ENCODE measurements at regions not wholly inside any gene's neighbourhood (a gene's known extent, or its start where the extent isn't known, plus 50 kb on each side); places are given as distances from the start of the nearest gene placed in this dataset.

DNA sequence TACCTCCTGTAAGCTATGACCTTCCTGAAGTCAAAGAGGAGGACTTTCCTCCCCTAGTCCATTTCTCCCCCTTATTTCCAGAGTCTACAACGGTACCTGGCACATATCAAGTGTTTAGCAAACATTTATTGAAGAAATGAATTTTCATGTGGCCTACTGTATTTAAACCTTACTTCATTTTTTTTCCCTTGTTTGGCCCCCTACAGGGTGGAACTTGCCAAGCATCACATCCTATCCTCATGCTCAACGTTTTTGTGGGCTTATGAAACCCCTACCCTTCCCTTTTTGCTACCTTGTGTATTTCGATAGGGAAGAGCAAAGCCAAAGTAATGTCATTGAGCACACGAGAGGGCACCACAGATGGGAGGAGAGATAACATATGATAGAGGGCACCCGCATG is 1857.8 kb upstream of the WWC1 start:
- no peak for DNase-seq (ENCODE audit: low read depth)
- TF ChIP-seq, protein P1, sequence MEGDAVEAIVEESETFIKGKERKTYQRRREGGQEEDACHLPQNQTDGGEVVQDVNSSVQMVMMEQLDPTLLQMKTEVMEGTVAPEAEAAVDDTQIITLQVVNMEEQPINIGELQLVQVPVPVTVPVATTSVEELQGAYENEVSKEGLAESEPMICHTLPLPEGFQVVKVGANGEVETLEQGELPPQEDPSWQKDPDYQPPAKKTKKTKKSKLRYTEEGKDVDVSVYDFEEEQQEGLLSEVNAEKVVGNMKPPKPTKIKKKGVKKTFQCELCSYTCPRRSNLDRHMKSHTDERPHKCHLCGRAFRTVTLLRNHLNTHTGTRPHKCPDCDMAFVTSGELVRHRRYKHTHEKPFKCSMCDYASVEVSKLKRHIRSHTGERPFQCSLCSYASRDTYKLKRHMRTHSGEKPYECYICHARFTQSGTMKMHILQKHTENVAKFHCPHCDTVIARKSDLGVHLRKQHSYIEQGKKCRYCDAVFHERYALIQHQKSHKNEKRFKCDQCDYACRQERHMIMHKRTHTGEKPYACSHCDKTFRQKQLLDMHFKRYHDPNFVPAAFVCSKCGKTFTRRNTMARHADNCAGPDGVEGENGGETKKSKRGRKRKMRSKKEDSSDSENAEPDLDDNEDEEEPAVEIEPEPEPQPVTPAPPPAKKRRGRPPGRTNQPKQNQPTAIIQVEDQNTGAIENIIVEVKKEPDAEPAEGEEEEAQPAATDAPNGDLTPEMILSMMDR (IDR thresholded peaks at IDR 0.05; ENCODE audit: insufficient read depth, low read depth, low read length, missing control alignments): no peak
- no peak overlapping the region for H3K4me3 ChIP-seq (ENCODE audit: low read length)

DNA sequence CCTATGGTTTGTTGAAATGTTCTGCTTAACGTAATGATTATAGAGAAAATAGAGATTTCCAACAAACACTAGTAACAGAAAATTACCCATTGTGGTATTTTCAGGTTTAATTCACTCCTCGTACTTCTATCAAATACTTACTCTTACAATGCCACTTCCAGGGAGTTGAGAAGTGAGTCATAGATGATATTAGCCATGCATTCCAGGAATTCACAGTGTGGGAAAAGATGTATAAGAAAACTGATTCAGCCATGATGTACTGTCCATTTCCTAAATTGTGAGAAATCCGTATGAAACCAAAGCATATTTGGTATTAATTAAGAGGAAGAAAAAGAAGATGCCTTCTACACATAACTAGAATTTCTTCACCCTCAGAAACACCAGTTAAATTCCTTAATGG is 1854.6 kb upstream of the WWC1 start:
- TF ChIP-seq, protein P1 (IDR thresholded peaks at IDR 0.05; ENCODE audit: insufficient read depth, low read depth, low read length, missing control alignments): no peak

DNA sequence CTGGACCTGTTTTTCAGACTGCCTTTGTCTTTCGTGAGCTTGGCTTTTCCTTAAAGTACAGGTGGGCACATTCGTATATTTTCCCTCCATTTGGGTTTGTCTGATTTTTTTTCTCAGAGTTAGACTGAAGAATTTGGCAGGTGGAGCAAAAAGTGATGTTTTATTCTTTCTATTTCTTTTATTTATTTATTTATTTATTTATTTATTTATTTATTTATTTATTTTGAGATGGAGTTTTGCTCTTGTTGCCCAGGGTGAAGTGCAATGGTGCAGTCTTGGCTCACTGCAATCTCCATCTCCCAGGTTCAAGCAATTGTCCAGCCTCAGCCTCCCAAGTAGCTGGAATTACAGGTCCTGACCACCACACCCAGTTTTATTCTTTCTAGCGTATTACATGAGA is 1805.1 kb upstream of the WWC1 start:
- no peak overlapping the region for H3K4me3 ChIP-seq (ENCODE audit: low read length)
- DNase-seq (ENCODE audit: low read depth): no peak
- TF ChIP-seq, protein P1 (IDR thresholded peaks at IDR 0.05; ENCODE audit: insufficient read depth, low read depth, low read length, missing control alignments): no peak

More for the DNA sequence above, 1854.6 kb upstream of the WWC1 start:
- no peak overlapping the region for H3K4me3 ChIP-seq (ENCODE audit: low read length)
- peak; percentile 2 for DNase-seq (ENCODE audit: low read depth)

DNA sequence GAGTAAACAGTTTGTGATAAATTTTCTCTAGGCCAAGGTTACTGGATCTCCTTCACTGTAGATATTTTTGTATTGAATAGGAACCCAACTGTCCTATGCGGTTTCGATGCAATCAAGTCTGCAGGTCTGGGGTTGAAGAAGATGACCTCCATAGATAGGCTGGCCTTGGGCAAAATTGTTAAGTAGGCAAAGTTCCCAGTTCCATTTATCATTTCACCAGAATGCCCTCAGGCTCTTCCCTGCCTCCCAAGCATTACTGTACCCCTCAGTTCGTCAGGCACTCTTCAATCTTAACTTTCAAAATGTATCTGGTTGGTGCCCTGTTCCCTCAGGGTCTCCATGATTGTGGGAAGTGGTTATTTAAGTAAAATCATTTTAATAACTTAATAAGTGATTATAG is 1802.9 kb upstream of the WWC1 start:
- no peak overlapping the region for H3K4me3 ChIP-seq (ENCODE audit: low read length)
- TF ChIP-seq, protein P1 (IDR thresholded peaks at IDR 0.05; ENCODE audit: insufficient read depth, low read depth, low read length, missing control alignments): no peak
- DNase-seq (ENCODE audit: low read depth): no peak

DNA sequence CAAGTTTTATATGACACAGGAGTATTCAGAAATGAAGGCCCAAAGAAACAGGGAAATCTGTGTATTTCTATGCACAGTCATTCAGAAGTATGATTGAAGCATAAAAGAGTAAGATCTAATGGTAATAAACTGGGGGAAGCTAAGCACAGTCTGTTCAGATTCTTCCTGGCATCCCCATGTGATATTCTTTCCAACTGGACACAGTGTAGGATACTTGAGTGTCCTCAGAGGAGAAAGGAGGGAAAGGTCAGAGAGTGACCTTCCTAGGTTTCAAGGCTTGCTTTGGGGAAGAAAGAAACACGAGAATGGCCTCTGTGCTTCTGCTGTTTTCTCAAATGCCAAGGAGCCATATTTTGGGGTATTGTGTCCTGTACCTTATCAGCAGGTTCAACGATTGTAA is 1798.4 kb upstream of the WWC1 start:
- no peak overlapping the region for H3K4me3 ChIP-seq (ENCODE audit: low read length)
- DNase-seq (ENCODE audit: low read depth): no peak
- TF ChIP-seq, protein P1 (IDR thresholded peaks at IDR 0.05; ENCODE audit: insufficient read depth, low read depth, low read length, missing control alignments): no peak

DNA sequence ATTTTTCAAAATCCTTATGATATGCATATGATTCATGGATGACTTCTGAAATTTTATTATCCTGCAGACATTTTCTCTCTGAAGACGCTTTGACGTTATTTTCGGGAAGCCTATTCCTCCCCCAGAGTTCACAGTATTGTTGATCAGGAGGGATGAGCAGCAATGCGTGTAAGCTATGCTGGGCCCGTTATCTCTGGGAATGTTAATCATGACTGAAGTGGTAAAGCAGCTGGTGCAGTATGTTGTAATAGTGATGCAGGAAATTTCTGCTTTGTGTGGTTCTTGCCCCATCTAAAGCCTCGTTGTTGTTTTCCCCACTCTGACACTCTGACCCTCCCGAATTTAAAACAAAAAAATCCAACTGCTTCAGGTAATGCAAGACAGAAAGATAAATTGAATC is 1797.8 kb upstream of the WWC1 start:
- DNase-seq (ENCODE audit: low read depth): no peak
- no peak overlapping the region for H3K4me3 ChIP-seq (ENCODE audit: low read length)
- TF ChIP-seq, protein P1 (IDR thresholded peaks at IDR 0.05; ENCODE audit: insufficient read depth, low read depth, low read length, missing control alignments): no peak

DNA sequence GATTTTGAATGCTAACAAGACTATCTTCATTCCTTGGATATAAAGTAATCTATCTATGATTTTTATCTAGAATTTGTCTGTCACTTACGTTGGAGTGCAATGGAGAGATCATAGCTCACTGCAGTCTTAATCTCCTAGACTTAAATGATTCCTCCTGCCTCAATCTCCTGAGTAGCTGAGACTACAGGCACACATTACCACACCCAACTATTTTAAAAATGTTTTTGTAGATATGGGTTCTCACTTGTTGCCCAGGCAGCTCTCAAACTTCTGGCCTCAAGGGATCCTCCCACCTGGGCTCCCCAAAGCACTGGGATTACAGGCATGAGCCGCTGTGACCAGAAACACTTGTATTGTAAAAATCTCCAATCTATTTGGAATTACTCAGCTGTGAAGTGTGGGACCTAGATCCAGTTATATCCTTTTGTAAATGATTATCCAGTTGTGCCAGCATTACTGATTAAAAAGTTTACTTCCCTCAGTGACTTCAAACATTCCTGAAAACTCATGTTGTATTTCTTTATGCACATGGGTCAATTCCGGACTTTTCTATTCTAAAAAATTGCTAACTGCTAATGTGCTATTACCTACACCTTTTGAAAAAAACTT is 1793.8 kb upstream of the WWC1 start:
- TF ChIP-seq, protein P1 (IDR thresholded peaks at IDR 0.05; ENCODE audit: insufficient read depth, low read depth, low read length, missing control alignments): no peak
- H3K4me3 ChIP-seq (ENCODE audit: low read length): no peak overlapping the region
- DNase-seq (ENCODE audit: low read depth): no peak
